OCI-LY7 (cell line): ENCODE measurements at regions not wholly inside any gene's neighbourhood (a gene's known extent, or its start where the extent isn't known, plus 50 kb on each side); places are given as distances from the start of the nearest gene placed in this dataset.

Source experiments
- BruUV-seq: library from RNA; stranded (reverse); fragments of 400-500 nt; replicated peaks from 2 replicates; lab custom pipeline; 2021; lab: Mats Ljungman, UMichigan
- CTCF ChIA-PET: fragments of 300-600 bp; sonication (Branson Sonifier 250); formaldehyde crosslinking; loops from one replicate; lab custom pipeline; 2022; ENCODE audit warnings: antibody characterized with exemption; ENCODE audit not compliant: unreplicated experiment; lab: Charles Lee
- POLR2A ChIA-PET: fragments of 300-600 bp; sonication (Branson Sonifier 250); formaldehyde crosslinking; loops from one replicate; lab custom pipeline; 2022; ENCODE audit warnings: antibody characterized with exemption; lab: Charles Lee
- DNase-seq: peaks from one replicate; pipeline ENCODE4 v3.0.0-alpha.2; 2015; ENCODE audit warnings: low spot score
- H2AFZ ChIP-seq: fragments of 200-600 bp; sonication (generic), shearing (Covaris generic); 2 replicates; pipeline ENCODE4 v1.6.1; 2014; ENCODE audit warnings: mild to moderate bottlenecking, antibody characterized with exemption, low read length, moderate library complexity
- H3K27ac ChIP-seq: fragments of 200-600 bp; sonication (generic); 2 replicates; pipeline ENCODE4 v1.5.1; 2014; ENCODE audit warnings: mixed run types, low read depth, mild to moderate bottlenecking, moderate library complexity, low read length, inconsistent platforms; ENCODE audit not compliant: poor library complexity, severe bottlenecking
- H3K36me3 ChIP-seq: fragments of 200-600 bp; sonication (generic); 2 replicates; pipeline ENCODE4 v1.6.1; 2014; ENCODE audit warnings: mild to moderate bottlenecking, antibody characterized with exemption, low read length, moderate library complexity, mixed read lengths; ENCODE audit not compliant: insufficient read depth
- H3K4me1 ChIP-seq: fragments of 200-600 bp; sonication (generic); 2 replicates; pipeline ENCODE4 v1.5.1; 2014; ENCODE audit warnings: mild to moderate bottlenecking, low read length; ENCODE audit not compliant: insufficient read depth, poor library complexity, severe bottlenecking
- H3K4me2 ChIP-seq: fragments of 200-600 bp; sonication (generic); 2 replicates; pipeline ENCODE4 v1.6.1; 2014; ENCODE audit warnings: mild to moderate bottlenecking, low read length
- H3K4me3 ChIP-seq: fragments of 200-600 bp; sonication (generic); 2 replicates; pipeline ENCODE4 v1.5.1; 2014; ENCODE audit warnings: mild to moderate bottlenecking, low read depth, low read length; ENCODE audit not compliant: poor library complexity, severe bottlenecking
- H3K79me2 ChIP-seq: fragments of 200-600 bp; sonication (generic); 2 replicates; pipeline ENCODE4 v1.6.1; 2016; ENCODE audit warnings: low read depth, mild to moderate bottlenecking, low read length, moderate library complexity, mixed read lengths; ENCODE audit not compliant: insufficient read depth
- H3K9me2 ChIP-seq: fragments of 200-600 bp; sonication (generic); 2 replicates; pipeline ENCODE4 v1.6.1; 2016; ENCODE audit warnings: mild to moderate bottlenecking, low read length, mixed read lengths; ENCODE audit not compliant: insufficient read depth
- H3K9me3 ChIP-seq: fragments of 200-600 bp; sonication (generic); 2 replicates; pipeline ENCODE4 v1.6.1; 2014; ENCODE audit warnings: mild to moderate bottlenecking, mixed run types, low read length, mixed read lengths
- H4K20me1 ChIP-seq: fragments of 200-600 bp; sonication (generic); 2 replicates; pipeline ENCODE4 v1.6.1; 2014; ENCODE audit warnings: mild to moderate bottlenecking, antibody characterized with exemption, low read length, moderate library complexity, mixed read lengths; ENCODE audit not compliant: insufficient read depth
- CTCF ChIP-seq: fragments of 200-600 bp; sonication (generic); conservative IDR thresholded peaks from 2 replicates; pipeline ENCODE4 v1.5.1; 2014; ENCODE audit warnings: mild to moderate bottlenecking, antibody characterized with exemption, low read length, moderate library complexity, mixed read lengths
- EZH2phosphoT487 ChIP-seq: fragments of 200-600 bp; sonication (generic); IDR thresholded peaks from 2 replicates; pipeline ENCODE4 v1.6.1; 2018; ENCODE audit warnings: low read depth, borderline replicate concordance, mild to moderate bottlenecking, mixed run types, antibody characterized with exemption, low read length, moderate library complexity, mixed read lengths
- intact Hi-C: fragments of 100-400 bp; cut with micrococcal nuclease; formaldehyde crosslinking; loops from one replicate; pipeline ENCODE4 v1.10.0; 2022; ENCODE audit not compliant: unreplicated experiment

- Histone ChIP-seq H3K9me3 (no peaks in the 10 kb centered on the region), H3K4me1 (no peaks in the 10 kb centered on the region), H3K79me2 (no peaks in the 10 kb centered on the region), H3K9me2 (no peaks in the 10 kb centered on the region), H3K4me3 (no peak overlapping the region), H3K36me3 (no peaks in the 10 kb centered on the region), H3K27ac (no peak overlapping the region), H3K4me2 (no peak overlapping the region), H2AFZ (no peak overlapping the region), H4K20me1 (no peaks in the 10 kb centered on the region)
- BruUV-seq = no TSS peak
- ChIA-PET POLR2A (no interaction called here), CTCF (no interaction called here)
- no peak for DNase-seq
- no peak for TF ChIP-seq EZH2phosphoT487
- no peak for TF ChIP-seq CTCF
- intact Hi-C loops = no loop called here
These were observed 123.7 kb upstream of the NECTIN1 start for GRCh38 chr11:119852741-119853140.

- Histone ChIP-seq H3K4me2 (no peak overlapping the region), H3K36me3 (no peaks in the 10 kb centered on the region), H3K79me2 (no peaks in the 10 kb centered on the region), H2AFZ (no peak overlapping the region), H3K27ac (no peak overlapping the region), H4K20me1 (no peaks in the 10 kb centered on the region), H3K4me1 (no peaks in the 10 kb centered on the region), H3K4me3 (no peak overlapping the region), H3K9me2 (no peaks in the 10 kb centered on the region), H3K9me3 (no peaks in the 10 kb centered on the region)
- no peak for DNase-seq
- BruUV-seq = no TSS peak
- TF ChIP-seq CTCF (no peak), EZH2phosphoT487 (no peak)
- intact Hi-C loops = no loop called here
- POLR2A ChIA-PET = no interaction called here
- CTCF ChIA-PET = no interaction called here
These were observed 121.9 kb upstream of the NECTIN1 start for GRCh38 chr11:119850822-119851409.

- no peaks in the 10 kb centered on the region for H3K79me2 ChIP-seq
- CTCF ChIA-PET = no interaction called here
- H3K4me1 ChIP-seq = no peaks in the 10 kb centered on the region
- DNase-seq = no peak
- intact Hi-C loops = no loop called here
- H3K4me2 ChIP-seq = no peak overlapping the region
- POLR2A ChIA-PET = no interaction called here
- no peak for TF ChIP-seq CTCF
- TF ChIP-seq EZH2phosphoT487 = no peak
- no peak overlapping the region for H2AFZ ChIP-seq
- H4K20me1 ChIP-seq = no peaks in the 10 kb centered on the region
- H3K9me3 ChIP-seq = no peaks in the 10 kb centered on the region
- no peaks in the 10 kb centered on the region for H3K9me2 ChIP-seq
- H3K36me3 ChIP-seq = no peaks in the 10 kb centered on the region
- H3K4me3 ChIP-seq = no peak overlapping the region
- H3K27ac ChIP-seq = no peak overlapping the region
- BruUV-seq = no TSS peak
These were observed 120.9 kb upstream of the NECTIN1 start for GRCh38 chr11:119849872-119850271.
